Activated naive CD4-positive, alpha-beta T cell treated with anti-CD3 and anti-CD28 coated beads for 36 hours (primary cell): ENCODE measurements at regions not wholly inside any gene's neighbourhood (a gene's known extent, or its start where the extent isn't known, plus 50 kb on each side); places are given as distances from the start of the nearest gene placed in this dataset.

ENCODE experiments used
- CTCF ChIA-PET: fragments of 350-600 bp; sonication (Branson Sonifier 250); formaldehyde crosslinking; loops from one replicate; lab custom pipeline; 2021; ENCODE audit warnings: antibody characterized with exemption; lab: Charles Lee
- DNase-seq: peaks from one replicate; pipeline ENCODE4 v3.0.0-alpha.2; 2020
- H3K27ac Mint-ChIP-seq: one replicate; pipeline ENCODE4 v1.8.0; 2021; ENCODE audit warnings: mild to moderate bottlenecking, mixed read lengths
- H3K27me3 Mint-ChIP-seq: one replicate; pipeline ENCODE4 v1.8.0; 2021; ENCODE audit warnings: low read depth, mixed read lengths
- H3K36me3 Mint-ChIP-seq: one replicate; pipeline ENCODE4 v1.8.0; 2021; ENCODE audit warnings: low read depth, mixed read lengths
- H3K4me1 Mint-ChIP-seq: one replicate; pipeline ENCODE4 v1.8.0; 2021; ENCODE audit warnings: low read depth, mixed read lengths
- H3K4me3 Mint-ChIP-seq: one replicate; pipeline ENCODE4 v1.8.0; 2021; ENCODE audit warnings: mild to moderate bottlenecking, moderate library complexity, mixed read lengths
- H3K9me3 Mint-ChIP-seq: one replicate; pipeline ENCODE4 v1.8.0; 2021; ENCODE audit warnings: mixed read lengths
- intact Hi-C: fragments of 100-400 bp; cut with micrococcal nuclease; formaldehyde crosslinking; loops from one replicate; pipeline ENCODE4 v1.15.1; 2023

GRCh38 chr1:114330451-114330983, 176.8 kb upstream of the SYT6 start:
- Mint-ChIP-seq H3K9me3 (no peaks in the 10 kb centered on the region), H3K27me3 (no peaks in the 10 kb centered on the region), H3K4me1 (peaks cover 48% of the 10 kb centered on the region), H3K36me3 (no peaks in the 10 kb centered on the region), H3K27ac (no peak overlapping the region), H3K4me3 (no peak overlapping the region)
- CTCF ChIA-PET = interaction anchor here (0.7 to 1.0 kb wide), 3 partner anchors 9 to 16 kb away, joined by 3 read pairs; no protein-coding TSS in a partner anchor
- peak; percentile 42 for DNase-seq
- intact Hi-C loops = no loop called here

DNA sequence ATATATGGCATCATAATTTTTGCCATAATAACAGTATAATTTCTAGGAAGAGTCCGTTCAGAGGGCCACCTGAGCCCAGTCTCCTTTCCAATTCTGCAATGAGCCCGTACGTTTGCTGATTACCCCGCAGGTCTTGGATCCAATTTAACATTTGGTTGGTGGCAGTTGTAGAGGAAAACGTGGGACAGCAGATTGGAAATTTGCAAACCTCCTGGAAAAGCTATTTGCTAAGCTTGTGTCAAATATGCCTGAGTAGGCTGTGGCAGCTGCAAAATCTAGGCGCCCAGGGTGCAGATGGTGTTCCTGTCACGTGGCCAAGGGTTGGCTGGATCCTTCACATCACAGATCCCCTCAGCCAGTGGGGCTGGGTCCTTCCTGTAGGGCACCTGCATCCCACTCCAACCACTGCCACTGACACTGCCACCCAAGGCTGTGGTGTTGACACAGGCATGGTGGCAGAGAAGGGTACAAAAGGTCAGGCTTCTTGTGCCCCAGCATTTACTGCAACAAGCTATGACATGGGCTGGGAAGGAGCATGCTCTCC, 174.8 kb upstream of the SYT6 start:
- H3K9me3 Mint-ChIP-seq = no peaks in the 10 kb centered on the region
- no peak overlapping the region for H3K4me3 Mint-ChIP-seq
- H3K27me3 Mint-ChIP-seq = no peaks in the 10 kb centered on the region
- peaks cover 36% of the 10 kb centered on the region for H3K4me1 Mint-ChIP-seq
- CTCF ChIA-PET = interaction anchor here (1.8 kb wide), 1 partner anchor 46 kb away, joined by 6 read pairs; no protein-coding TSS in a partner anchor
- DNase-seq = no peak
- intact Hi-C loops = no loop called here
- no peaks in the 10 kb centered on the region for H3K36me3 Mint-ChIP-seq
- H3K27ac Mint-ChIP-seq = no peak overlapping the region

GRCh38 chr1:114324662-114324965, 170.9 kb upstream of the SYT6 start:
- intact Hi-C loops = no loop called here
- no peaks in the 10 kb centered on the region for H3K9me3 Mint-ChIP-seq
- no peaks in the 10 kb centered on the region for H3K27me3 Mint-ChIP-seq
- no peaks in the 10 kb centered on the region for H3K36me3 Mint-ChIP-seq
- H3K4me1 Mint-ChIP-seq = peaks cover 11% of the 10 kb centered on the region
- DNase-seq = no peak
- no peak overlapping the region for H3K4me3 Mint-ChIP-seq
- H3K27ac Mint-ChIP-seq = no peak overlapping the region
- CTCF ChIA-PET = no interaction called here

DNA sequence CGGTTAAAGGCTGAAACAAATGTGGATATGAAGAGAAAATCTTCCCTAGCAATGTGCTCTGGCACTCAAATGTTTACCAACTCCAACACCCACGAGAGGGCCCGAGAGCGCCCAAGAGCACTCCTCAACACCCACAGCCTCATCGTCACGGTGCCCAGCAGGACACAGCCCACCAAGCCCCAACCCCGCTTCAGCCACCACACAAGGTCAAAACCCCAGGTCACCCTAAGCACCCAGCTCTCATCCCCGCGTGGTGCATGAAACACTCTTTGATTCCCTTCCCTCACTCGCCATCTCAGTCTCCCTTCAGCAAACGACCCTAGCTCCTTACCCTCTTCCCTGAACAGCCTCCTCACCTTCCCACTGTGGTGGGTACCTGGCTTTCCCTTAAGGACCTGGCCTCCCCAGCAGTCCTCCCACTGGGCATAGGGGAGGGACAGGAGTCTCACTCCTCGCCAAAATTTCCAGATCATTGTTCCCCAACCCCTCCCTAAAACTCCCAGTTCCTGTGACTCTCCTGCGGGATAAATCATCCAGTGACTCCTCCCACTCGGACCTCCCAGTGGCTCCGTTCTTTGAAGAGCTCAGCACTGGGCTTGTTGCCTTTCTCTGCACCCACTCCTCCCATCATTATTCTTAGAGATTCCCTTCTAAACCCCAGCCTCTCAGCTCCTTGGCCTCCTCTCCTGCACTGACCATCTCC, 170.4 kb upstream of the SYT6 start:
- Mint-ChIP-seq H3K27ac (no peak overlapping the region), H3K27me3 (no peaks in the 10 kb centered on the region), H3K4me3 (no peak overlapping the region), H3K36me3 (no peaks in the 10 kb centered on the region), H3K9me3 (no peaks in the 10 kb centered on the region), H3K4me1 (peaks cover 11% of the 10 kb centered on the region)
- no peak for DNase-seq
- CTCF ChIA-PET = no interaction called here
- intact Hi-C loops = no loop called here

DNA sequence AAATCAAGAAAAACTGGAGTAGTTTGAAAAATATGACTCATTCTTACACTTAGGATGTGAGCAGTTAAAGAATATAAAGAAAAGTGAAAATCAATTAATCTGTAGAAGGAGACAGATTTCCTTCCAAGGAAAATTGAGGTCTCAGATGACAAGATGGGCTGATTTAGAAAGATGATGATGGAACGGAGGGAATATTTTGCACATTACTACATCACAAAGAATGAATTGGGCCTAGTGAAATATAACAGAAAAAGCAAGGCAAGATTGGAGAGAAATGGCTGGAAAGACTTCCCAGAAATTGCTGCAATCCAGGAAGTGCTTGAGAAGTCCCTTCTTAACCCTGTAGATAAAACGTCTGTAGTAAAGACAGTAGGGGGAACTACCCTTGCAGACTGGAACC, 169.1 kb upstream of the SYT6 start:
- intact Hi-C loops = no loop called here

GRCh38 chr1:114322207-114322606, 168.5 kb upstream of the SYT6 start:
- H3K4me1 Mint-ChIP-seq = peaks cover 9% of the 10 kb centered on the region
- DNase-seq = no peak
- no peaks in the 10 kb centered on the region for H3K9me3 Mint-ChIP-seq
- H3K4me3 Mint-ChIP-seq = no peak overlapping the region
- no peaks in the 10 kb centered on the region for H3K27me3 Mint-ChIP-seq
- H3K27ac Mint-ChIP-seq = no peak overlapping the region
- CTCF ChIA-PET = no interaction called here
- no peaks in the 10 kb centered on the region for H3K36me3 Mint-ChIP-seq
- intact Hi-C loops = no loop called here

More for the DNA sequence above, 169.1 kb upstream of the SYT6 start:
- Mint-ChIP-seq H3K4me1 (peaks cover 9% of the 10 kb centered on the region), H3K36me3 (no peaks in the 10 kb centered on the region), H3K27ac (no peak overlapping the region), H3K9me3 (no peaks in the 10 kb centered on the region), H3K4me3 (no peak overlapping the region), H3K27me3 (no peaks in the 10 kb centered on the region)
- CTCF ChIA-PET = no interaction called here
- no peak for DNase-seq

GRCh38 chr1:114320586-114320985, 166.9 kb upstream of the SYT6 start:
- Mint-ChIP-seq H3K4me3 (no peak overlapping the region), H3K36me3 (no peaks in the 10 kb centered on the region), H3K27me3 (no peaks in the 10 kb centered on the region), H3K4me1 (peaks cover 9% of the 10 kb centered on the region), H3K9me3 (no peaks in the 10 kb centered on the region), H3K27ac (no peak overlapping the region)
- intact Hi-C loops = no loop called here
- no peak for DNase-seq
- CTCF ChIA-PET = interaction anchor here (0.7 kb wide), 1 partner anchor 257 kb away, joined by 3 read pairs; no protein-coding TSS in a partner anchor

GRCh38 chr1:114319418-114319817, 165.7 kb upstream of the SYT6 start:
- Mint-ChIP-seq H3K9me3 (no peaks in the 10 kb centered on the region), H3K27me3 (no peaks in the 10 kb centered on the region), H3K4me1 (peaks cover 5% of the 10 kb centered on the region), H3K4me3 (no peak overlapping the region), H3K36me3 (no peaks in the 10 kb centered on the region), H3K27ac (no peak overlapping the region)
- no peak for DNase-seq
- intact Hi-C loops = no loop called here
- CTCF ChIA-PET = interaction anchor here (1.0 kb wide), 1 partner anchor 37 kb away, joined by 5 read pairs; no protein-coding TSS in a partner anchor

DNA sequence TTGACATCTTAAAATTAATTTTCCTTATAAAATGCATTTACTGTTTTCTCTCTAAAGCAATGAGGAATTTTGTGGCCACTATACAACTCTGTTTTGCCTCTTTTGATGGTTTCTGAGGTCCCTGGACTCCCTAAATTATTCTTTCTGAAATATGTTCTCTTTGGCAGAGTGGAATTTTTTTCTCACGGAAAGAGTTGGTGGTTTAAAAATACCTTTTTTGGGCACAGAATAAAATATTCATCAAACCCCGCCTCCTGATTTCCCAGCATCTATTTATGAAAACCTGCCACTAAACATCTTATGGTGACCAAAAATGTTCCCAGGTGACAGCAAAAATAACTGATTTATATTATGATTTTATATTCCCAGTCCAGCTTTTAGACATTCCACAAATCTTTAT, 165.3 kb upstream of the SYT6 start:
- no peak overlapping the region for H3K4me3 Mint-ChIP-seq
- peaks cover 5% of the 10 kb centered on the region for H3K4me1 Mint-ChIP-seq
- intact Hi-C loops = no loop called here
- peaks cover 2% of the 10 kb centered on the region for H3K9me3 Mint-ChIP-seq
- CTCF ChIA-PET = interaction anchor here (0.6 to 2.4 kb wide), 2 partner anchors 28 to 246 kb away, joined by 5 to 8 read pairs; no protein-coding TSS in a partner anchor
- no peaks in the 10 kb centered on the region for H3K27me3 Mint-ChIP-seq
- H3K36me3 Mint-ChIP-seq = no peaks in the 10 kb centered on the region
- H3K27ac Mint-ChIP-seq = no peak overlapping the region
- no peak for DNase-seq

DNA sequence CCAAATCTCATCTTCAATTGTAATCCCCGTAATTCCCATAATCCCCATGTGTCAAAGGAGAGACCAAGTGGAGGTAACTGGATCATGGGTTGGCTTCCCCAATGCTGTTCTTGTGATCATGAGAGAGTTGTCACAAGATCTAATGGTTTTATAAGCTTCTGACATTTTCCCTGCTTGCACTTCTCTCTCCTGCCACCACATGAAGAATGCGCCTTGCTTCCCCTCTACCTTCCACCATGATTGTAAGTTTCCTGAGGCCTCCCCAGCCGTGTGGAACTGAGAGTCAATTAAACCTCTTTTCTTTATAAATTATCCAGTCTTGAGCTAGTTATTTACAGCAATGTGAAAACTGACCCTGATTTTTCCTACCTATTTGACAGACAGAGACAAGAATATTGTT, 162.5 kb upstream of the SYT6 start:
- Mint-ChIP-seq H3K4me1 (no peaks in the 10 kb centered on the region), H3K4me3 (no peak overlapping the region), H3K36me3 (no peaks in the 10 kb centered on the region), H3K27ac (no peak overlapping the region), H3K9me3 (peaks cover 14% of the 10 kb centered on the region), H3K27me3 (no peaks in the 10 kb centered on the region)
- intact Hi-C loops = no loop called here
- DNase-seq = no peak
- CTCF ChIA-PET = interaction anchor here (0.6 to 0.9 kb wide), 5 partner anchors 14 to 1295 kb away, joined by 3 read pairs; no protein-coding TSS in a partner anchor

GRCh38 chr1:114315631-114316030, 162.0 kb upstream of the SYT6 start:
- Mint-ChIP-seq H3K27me3 (no peaks in the 10 kb centered on the region), H3K4me3 (no peak overlapping the region), H3K9me3 (peaks cover 14% of the 10 kb centered on the region), H3K27ac (no peak overlapping the region), H3K36me3 (no peaks in the 10 kb centered on the region), H3K4me1 (no peaks in the 10 kb centered on the region)
- DNase-seq = no peak
- intact Hi-C loops = no loop called here
- CTCF ChIA-PET = interaction anchor here (0.6 to 0.9 kb wide), 3 partner anchors 14 to 1295 kb away, joined by 3 read pairs; no protein-coding TSS in a partner anchor

DNA sequence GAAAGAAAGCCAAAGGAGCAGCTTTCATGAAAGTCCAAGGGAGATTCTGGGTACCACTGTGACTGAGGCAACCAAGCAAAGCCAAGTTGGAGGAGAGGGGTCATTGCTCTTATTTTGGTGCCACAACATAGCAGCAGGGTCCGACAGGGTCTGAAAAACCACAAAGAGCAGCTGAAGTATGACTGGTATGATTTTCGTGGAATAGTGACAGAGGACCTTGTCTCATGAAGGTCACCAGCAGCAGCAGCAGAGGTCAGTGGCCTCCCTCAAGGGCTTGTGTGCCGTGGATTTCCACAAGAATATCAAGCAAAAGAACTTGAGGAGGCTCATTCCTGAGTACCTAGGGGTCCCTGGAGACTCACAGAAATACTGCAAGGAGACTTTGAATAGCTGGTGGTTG, 160.9 kb upstream of the SYT6 start:
- peaks cover 14% of the 10 kb centered on the region for H3K9me3 Mint-ChIP-seq
- DNase-seq = no peak
- no peaks in the 10 kb centered on the region for H3K4me1 Mint-ChIP-seq
- H3K27me3 Mint-ChIP-seq = no peaks in the 10 kb centered on the region
- intact Hi-C loops = no loop called here
- H3K36me3 Mint-ChIP-seq = no peaks in the 10 kb centered on the region
- CTCF ChIA-PET = no interaction called here
- no peak overlapping the region for H3K27ac Mint-ChIP-seq
- no peak overlapping the region for H3K4me3 Mint-ChIP-seq

GRCh38 chr1:114314098-114314497, 160.4 kb upstream of the SYT6 start:
- no peak overlapping the region for H3K27ac Mint-ChIP-seq

More at GRCh38 chr1:114314098-114314497, 160.4 kb upstream of the SYT6 start:
- Mint-ChIP-seq H3K36me3 (no peaks in the 10 kb centered on the region), H3K4me1 (no peaks in the 10 kb centered on the region), H3K27me3 (no peaks in the 10 kb centered on the region), H3K9me3 (peaks cover 14% of the 10 kb centered on the region), H3K4me3 (no peak overlapping the region)
- intact Hi-C loops = no loop called here
- DNase-seq = no peak
- CTCF ChIA-PET = interaction anchor here (0.8 kb wide), 1 partner anchor 31 kb away, joined by 4 read pairs; no protein-coding TSS in a partner anchor
